GM18498 (cell line): ENCODE measurements at regions not wholly inside any gene's neighbourhood (a gene's known extent, or its start where the extent isn't known, plus 50 kb on each side); places are given as distances from the start of the nearest gene placed in this dataset.

Source experiments
- ATAC-seq: cut with Tn5 transposase; IDR thresholded peaks from one replicate; pipeline ENCODE4 v1.9.1; 2021; ENCODE audit warnings: mild to moderate bottlenecking, moderate library complexity; ENCODE audit not compliant: unreplicated experiment

DNA sequence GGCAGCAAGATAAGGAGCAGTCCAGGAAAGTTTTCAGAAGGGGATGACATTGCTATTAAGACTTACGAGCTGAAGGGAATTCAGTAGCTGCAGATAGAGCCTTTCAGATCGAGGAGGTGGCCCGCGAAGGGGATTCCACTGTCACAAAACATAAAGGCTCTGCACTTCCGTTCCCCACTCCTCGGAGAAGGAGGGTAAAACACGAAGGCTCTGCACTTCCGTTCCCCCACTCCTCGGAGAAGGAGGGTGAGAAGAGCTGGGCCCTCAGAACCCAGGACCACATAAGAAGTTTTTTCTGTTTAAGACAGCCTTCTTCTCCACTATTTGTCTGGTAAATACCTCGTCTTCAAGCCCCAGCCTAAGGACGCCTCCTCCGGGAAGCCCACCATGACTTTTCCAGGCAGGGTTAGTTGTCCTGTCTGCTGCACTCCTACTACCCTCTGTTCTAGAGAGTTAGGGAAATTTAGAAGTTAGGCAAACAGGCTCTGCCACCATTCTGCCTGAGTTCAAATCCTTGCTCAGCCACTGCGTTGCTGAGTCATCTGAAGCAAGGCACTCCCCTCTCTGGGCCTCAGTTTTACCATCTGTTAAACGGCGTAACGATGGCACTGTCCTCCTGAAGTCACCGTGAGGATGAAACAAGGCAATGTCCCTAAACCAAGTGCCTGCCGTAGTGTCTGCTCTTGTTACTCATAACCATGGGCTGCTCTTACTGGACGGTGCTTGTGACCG lies 134.1 kb upstream of the HES1 start:
- no peak for ATAC-seq

- peak; percentile 59 for ATAC-seq
Measured at GRCh38 chr3:194003114-194004057, 132.6 kb upstream of the HES1 start.

GRCh38 chr3:194005930-194006501 lies 129.9 kb upstream of the HES1 start:
- ATAC-seq: no peak

- ATAC-seq: no peak
Measured at GRCh38 chr3:194007592-194008337, 128.2 kb upstream of the HES1 start.

DNA sequence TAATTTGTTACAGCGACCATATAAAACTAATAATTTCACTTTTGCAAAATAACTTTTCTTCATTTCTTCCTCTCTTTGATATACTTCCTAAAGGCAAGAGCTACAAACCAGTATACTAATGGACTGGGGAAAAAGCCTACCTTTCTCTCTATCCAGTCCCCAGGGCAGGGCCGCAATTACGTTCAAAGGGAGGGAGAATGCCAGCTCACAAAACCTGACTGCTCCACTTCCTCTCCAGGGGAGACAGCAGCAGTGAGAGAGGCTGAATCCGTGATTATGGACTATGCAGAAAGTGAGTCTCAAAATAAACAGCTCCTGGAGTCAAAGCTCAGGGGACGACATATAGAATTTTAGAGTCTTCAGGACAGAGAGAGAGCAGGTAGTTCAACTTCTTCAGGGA lies 126.9 kb upstream of the HES1 start:
- ATAC-seq: no peak

DNA sequence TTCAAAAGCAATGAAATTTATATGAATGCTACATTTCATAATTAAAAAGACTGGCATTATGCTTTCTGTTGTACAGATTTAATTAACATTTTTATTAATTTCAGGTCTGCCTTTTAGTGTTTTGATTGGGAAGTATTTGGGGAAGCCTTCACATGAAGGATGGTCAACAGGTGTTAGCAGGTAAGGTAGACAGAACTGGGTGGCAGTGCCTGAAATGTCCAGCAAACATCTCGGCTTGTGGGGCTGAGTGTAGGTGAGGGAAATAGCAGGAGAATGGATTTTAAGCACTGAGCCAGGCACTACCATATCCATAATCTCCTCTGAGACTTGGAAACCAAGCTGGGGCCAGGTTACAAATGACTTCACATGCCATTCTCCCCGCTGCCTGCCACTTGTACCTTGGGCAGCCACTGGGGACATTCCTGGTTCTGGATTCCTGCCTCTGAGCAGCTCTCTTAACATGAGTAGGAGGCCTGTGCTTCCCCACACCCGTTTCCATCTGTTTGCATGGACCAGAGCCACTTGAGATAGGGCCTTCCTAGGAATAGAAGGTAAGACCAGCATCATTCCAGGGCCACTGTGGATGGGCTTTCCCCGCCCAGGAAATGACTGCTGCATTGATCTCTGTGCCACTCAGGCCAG lies 125.9 kb upstream of the HES1 start:
- ATAC-seq: no peak

- ATAC-seq: no peak
Measured at GRCh38 chr3:194011807-194012206, 124.1 kb upstream of the HES1 start.

- no peak for ATAC-seq
Measured at GRCh38 chr3:194013928-194014327, 122.0 kb upstream of the HES1 start.

GRCh38 chr3:194014756-194015155 lies 121.2 kb upstream of the HES1 start:
- no peak for ATAC-seq

DNA sequence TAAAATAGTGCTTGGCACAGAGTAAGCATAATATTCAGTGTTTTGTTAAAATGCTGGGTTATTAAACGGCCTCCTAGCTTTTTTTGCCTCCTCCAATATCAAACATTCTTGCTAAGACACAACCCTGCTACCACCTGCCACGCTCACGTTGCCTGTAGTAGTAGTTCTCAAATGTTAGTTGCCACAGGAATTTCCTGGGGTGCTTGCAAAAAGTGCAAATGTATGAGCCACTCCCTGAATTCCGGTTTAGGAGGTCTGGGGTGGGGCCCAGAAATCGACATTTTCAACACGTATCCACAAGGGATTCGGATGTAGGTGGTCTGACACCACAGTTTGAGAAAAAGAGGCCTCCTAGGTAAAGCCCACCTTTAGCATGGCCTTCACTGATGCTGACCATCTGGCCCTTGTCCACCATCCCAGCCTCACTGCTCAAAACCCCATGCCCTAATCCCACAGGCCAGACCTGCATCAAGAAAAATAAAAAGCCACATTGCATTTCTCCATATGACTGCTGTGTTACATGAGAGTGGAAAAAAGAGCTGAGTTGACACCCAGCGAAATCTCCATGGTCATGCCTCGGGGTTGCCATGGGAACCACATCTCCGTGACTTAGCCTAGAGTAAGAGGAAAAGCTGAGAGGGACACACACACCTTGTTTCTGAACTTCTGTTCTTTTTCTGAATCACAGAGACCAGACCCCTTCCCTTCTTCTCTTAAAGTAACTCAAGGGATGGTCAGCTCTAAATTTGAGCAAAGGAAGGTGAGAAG lies 116.4 kb upstream of the HES1 start:
- ATAC-seq: no peak

DNA sequence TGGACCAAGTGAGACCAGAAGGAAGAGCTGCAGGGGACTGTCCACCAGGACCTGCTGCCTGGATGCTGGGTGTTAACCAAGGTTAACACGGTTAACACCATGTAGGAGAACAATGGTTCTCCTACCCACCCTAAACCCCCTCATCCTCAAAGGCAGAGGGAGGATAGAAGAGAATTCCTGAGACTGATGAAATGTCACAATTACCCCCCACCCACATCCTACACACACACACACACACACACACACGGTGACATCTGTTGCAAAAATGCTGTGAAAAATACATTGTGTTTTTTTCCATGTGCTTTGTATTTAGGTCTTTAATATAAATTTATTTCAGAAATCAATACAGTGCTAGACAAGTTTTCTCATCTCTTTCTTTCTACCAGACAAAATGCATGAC lies 113.9 kb upstream of the HES1 start:
- ATAC-seq: no peak

DNA sequence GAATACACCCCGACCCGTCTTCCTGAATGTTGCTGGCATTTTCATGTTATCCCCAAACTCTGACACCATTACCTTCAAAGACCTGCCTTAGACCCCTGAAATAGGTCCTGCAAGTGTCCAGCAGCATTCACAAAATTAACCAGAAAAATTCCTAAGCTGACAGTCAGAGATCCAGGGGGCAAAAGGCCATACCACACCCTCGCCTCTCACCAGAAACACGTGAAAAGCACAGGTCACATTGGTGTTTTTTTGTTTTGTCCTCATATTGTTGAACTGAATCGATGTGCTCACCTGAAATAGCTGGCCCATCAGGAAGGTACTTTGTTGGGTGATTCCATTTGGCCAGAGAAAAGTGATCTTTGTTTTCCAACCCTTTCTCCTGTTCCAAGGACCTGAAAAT lies 113.1 kb upstream of the HES1 start:
- no peak for ATAC-seq

DNA sequence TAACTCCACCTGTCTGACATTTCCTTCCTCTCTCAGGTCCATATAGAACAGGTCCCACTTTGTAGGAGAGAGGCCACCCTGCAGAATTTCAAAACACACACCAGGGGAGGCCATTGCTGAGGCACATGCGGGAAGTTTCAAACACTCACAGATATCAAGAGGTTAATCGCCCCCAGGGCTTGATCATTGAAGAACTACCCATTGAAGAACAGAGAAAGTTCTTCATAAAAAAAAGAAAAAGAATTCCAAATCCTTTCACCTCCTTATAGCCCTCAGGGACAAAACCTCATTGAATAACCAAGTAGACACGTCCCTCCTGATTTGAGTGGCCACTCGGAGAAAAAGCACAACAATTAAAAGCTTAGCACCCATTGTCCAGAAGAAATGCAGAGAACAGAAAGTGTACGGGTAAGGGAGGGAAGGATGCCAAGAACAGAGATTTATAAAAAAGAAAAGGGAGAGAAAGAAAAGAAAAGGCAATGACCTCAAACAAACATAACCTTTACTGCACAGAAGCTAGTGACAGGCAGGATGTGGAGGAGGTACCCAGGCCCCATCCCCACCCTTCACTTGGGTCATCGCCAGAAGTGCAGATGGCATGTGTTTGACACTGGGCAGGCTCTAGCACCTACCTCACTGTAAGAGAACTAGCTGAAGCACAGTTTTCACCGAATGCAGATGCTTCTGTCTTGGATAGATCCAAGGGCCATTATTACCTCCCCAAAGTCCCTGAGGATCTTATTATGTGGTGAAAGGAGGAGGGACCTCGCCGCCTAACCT lies 112.3 kb upstream of the HES1 start:
- no peak for ATAC-seq

- ATAC-seq: no peak
Measured at GRCh38 chr3:194025119-194025518, 110.8 kb upstream of the HES1 start.

- ATAC-seq: no peak
Measured at GRCh38 chr3:194025951-194026350, 110.0 kb upstream of the HES1 start.

- ATAC-seq: no peak
Measured at GRCh38 chr3:194028434-194029004, 107.4 kb upstream of the HES1 start.

DNA sequence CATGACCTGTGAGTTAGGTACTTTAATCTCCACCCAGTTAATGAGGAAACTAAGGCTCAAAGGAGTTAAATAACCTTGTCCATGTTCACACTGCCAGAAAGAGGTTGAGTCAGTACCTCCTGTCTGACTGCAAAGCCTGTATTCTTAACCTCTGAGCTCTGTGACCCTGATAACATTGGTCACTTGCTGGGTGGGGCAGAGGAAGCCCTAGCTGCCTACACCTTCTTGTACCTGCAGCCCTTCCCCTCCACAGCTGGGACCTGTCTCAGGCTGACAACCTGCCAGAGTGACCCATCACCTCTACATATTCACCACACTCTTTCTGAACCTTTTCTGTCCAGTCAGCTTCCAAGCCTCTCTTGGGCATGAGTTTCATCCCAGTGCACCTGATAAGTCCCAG lies 106.1 kb upstream of the HES1 start:
- ATAC-seq: no peak

GRCh38 chr3:194030372-194030771 lies 105.6 kb upstream of the HES1 start:
- no peak for ATAC-seq

GRCh38 chr3:194031349-194031748 lies 104.6 kb upstream of the HES1 start:
- no peak for ATAC-seq
